Dendritic cell treated with granulocyte-macrophage colony-stimulating factor and Interleukin-4, amounts not matched to agents 40 ng/mL and 50 ng/mL, for 4 days (primary cell): ENCODE measurements at regions not wholly inside any gene's neighbourhood (a gene's known extent, or its start where the extent isn't known, plus 50 kb on each side); places are given as distances from the start of the nearest gene placed in this dataset.

ENCODE experiments used
- H3K27ac Mint-ChIP-seq: one replicate; pipeline ENCODE4 v1.8.0; 2022; ENCODE audit warnings: mild to moderate bottlenecking, mixed read lengths
- H3K27me3 Mint-ChIP-seq: one replicate; pipeline ENCODE4 v1.8.0; 2022; ENCODE audit warnings: mild to moderate bottlenecking, mixed read lengths
- H3K36me3 Mint-ChIP-seq: one replicate; pipeline ENCODE4 v1.8.0; 2022; ENCODE audit warnings: low read depth, mixed read lengths
- H3K4me1 Mint-ChIP-seq: one replicate; pipeline ENCODE4 v1.8.0; 2022; ENCODE audit warnings: low read depth, mixed read lengths
- H3K4me3 Mint-ChIP-seq: one replicate; pipeline ENCODE4 v1.8.0; 2022; ENCODE audit warnings: mild to moderate bottlenecking, moderate library complexity, mixed read lengths
- H3K9me3 Mint-ChIP-seq: one replicate; pipeline ENCODE4 v1.8.0; 2022; ENCODE audit warnings: mixed read lengths
- intact Hi-C: fragments of 100-400 bp; cut with micrococcal nuclease; formaldehyde crosslinking; loops from one replicate; pipeline ENCODE4 v1.15.0; 2022

DNA sequence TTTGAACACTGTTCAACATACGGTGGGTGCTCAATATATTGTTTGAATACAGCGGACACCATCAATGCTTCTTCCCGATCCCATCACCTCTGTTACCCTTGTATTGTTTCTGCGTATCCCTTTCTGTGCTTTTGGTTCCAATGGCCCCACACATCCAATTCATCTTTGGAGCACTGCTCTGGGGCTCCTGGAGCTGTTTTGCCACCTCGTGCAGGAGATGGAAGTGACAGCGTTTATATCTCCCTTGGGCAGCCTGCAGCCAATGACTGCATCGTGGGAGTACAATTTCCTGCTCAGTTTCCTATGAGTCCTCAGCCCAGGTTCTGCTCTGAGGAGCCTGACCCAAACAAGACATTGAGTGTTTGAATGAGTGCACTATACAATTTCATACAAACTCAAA, 50.2 kb upstream of the PIK3CG start:
- Mint-ChIP-seq H3K27me3 (peaks cover 2% of the 10 kb centered on the region), H3K9me3 (no peaks in the 10 kb centered on the region), H3K36me3 (no peaks in the 10 kb centered on the region), H3K27ac (no peak overlapping the region), H3K4me1 (peaks cover 17% of the 10 kb centered on the region), H3K4me3 (no peak overlapping the region)
- intact Hi-C loops, result no loop called here
